ENCODE measurements at regions not wholly inside any gene's neighbourhood (a gene's known extent, or its start where the extent isn't known, plus 50 kb on each side); places are given as distances from the start of the nearest gene placed in this dataset.

DNA sequence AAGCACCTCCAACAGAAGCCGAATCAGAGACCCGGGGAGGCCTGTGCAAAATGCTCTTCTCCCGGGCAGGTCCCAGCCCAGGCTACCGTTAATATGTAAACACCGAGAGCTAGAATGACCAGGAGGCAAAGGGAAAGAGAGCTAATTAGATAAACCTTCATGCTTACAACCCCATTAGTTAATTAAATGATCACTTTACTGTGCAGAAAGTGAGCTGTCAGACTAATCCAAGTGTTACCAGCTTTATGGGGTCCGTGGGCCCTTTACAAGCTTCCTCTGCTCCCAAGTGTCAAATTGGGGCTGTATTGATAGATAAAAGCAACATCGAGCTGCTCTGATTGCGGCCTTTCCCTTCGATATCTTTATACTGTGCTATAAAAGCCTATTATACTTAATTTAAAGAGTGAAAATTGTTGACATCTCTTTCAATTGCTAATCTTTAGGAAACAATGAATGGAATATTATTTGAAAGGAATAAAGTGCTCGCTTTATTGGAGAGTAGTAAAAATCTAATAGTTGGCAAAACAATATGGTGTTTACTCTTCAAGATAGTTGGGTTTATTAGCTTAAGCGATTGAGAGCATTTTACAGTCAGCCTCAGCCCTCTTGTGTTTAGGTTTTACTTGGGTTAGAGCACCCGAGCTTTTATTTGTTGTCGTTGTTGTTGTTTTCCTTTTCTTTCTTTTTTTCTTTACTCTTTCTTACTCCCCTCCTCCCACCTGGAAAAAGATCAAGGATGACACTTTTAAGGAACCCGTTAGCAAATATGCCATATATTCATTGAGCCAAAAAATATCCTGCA lies 189.3 kb upstream of the GPR12 start:
- Histone ChIP-seq H3K27me3 (ENCODE audit: control insufficient read depth, insufficient read depth, low read length) (no peaks in the 10 kb centered on the region), H3K4me3 (ENCODE audit: low read depth, low read length) (no peak overlapping the region), H3K36me3 (ENCODE audit: control insufficient read depth, insufficient read depth, low read length) (no peaks in the 10 kb centered on the region)
- TF ChIP-seq, protein P1, sequence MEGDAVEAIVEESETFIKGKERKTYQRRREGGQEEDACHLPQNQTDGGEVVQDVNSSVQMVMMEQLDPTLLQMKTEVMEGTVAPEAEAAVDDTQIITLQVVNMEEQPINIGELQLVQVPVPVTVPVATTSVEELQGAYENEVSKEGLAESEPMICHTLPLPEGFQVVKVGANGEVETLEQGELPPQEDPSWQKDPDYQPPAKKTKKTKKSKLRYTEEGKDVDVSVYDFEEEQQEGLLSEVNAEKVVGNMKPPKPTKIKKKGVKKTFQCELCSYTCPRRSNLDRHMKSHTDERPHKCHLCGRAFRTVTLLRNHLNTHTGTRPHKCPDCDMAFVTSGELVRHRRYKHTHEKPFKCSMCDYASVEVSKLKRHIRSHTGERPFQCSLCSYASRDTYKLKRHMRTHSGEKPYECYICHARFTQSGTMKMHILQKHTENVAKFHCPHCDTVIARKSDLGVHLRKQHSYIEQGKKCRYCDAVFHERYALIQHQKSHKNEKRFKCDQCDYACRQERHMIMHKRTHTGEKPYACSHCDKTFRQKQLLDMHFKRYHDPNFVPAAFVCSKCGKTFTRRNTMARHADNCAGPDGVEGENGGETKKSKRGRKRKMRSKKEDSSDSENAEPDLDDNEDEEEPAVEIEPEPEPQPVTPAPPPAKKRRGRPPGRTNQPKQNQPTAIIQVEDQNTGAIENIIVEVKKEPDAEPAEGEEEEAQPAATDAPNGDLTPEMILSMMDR (IDR thresholded peaks at IDR 0.05; ENCODE audit: insufficient read depth, low read length, poor library complexity, severe bottlenecking) = no peak
- no peak for DNase-seq (ENCODE audit: low read depth)

DNA sequence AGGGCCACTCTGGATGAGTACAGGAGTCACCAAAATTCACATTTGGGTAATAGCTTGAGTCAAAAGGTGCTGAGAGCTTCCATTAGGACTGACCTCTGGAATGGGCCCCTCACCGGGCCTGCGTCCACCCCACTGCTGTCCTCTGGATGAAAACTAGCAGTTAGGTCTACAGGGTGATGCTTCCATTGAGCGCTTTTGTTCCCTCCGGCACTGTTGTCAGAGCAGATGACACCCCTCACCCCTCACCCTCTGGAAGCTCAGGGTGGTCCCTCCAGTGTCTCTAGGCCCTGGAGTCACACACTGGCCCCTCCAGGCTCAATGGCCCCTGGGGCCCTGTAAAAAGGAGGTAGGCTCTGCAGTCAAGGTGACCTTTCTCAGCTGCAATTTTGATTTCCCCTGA lies 187.8 kb upstream of the GPR12 start:
- Histone ChIP-seq H3K36me3 (ENCODE audit: control insufficient read depth, insufficient read depth, low read length) (no peaks in the 10 kb centered on the region), H3K27me3 (ENCODE audit: control insufficient read depth, insufficient read depth, low read length) (no peaks in the 10 kb centered on the region), H3K4me3 (ENCODE audit: low read depth, low read length) (no peak overlapping the region)
- DNase-seq (ENCODE audit: low read depth) = no peak
- TF ChIP-seq, protein P1 (IDR thresholded peaks at IDR 0.05; ENCODE audit: insufficient read depth, low read length, poor library complexity, severe bottlenecking) = no peak

DNA sequence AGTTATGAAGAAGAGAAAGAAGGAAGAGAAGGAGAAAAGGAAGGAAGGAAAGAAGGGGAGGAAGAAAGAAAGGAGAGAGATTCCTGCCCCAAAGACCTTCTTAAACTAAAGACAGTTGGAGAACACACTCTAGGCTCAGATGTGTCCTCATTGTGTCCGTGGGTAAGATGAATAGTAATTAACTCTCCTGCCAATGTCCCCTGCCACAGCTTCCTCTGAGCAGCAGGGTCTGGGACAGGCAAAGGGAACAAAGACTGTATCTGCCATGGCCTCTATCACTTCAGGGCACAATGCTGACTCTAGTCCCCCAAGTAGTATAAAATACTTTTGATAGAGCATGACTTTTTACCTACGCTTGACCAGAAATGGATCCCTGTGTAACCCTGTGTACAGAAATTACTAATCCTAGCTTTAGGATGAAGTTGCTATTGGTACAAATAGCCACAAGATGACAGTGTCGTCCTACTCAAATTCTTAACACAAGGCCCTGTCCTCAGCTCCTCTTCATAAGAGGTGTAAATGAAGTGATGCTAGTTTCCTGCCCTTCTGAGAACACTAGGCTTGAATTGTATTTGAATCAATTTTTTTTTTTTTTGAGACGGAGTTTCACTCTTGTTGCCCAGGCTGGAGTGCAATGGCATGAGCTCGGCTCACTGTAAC lies 186.2 kb upstream of the GPR12 start:
- H3K36me3 ChIP-seq (ENCODE audit: control insufficient read depth, insufficient read depth, low read length) = no peaks in the 10 kb centered on the region
- no peak overlapping the region for H3K4me3 ChIP-seq (ENCODE audit: low read depth, low read length)
- DNase-seq (ENCODE audit: low read depth) = no peak
- H3K27me3 ChIP-seq (ENCODE audit: control insufficient read depth, insufficient read depth, low read length) = no peaks in the 10 kb centered on the region
- TF ChIP-seq, protein P1 (IDR thresholded peaks at IDR 0.05; ENCODE audit: insufficient read depth, low read length, poor library complexity, severe bottlenecking) = peak; percentile 82

DNA sequence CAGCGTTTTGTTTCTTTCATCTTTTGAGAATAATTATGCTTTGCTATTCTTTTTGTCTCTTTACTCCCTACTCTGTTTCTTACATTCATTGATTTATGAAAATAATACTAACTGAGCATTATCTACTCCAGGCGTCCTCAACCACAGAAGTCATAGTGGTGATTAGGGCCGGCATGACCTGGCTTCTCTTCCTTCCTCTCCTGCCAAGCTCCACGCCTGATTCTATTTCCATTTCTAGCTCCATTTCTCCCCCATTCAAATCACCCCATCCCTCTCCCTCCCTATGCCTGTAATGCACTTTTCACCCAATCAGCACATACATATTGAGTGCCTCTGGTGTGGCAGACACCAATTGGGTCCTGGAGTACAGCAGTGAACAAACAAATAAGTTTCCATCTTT lies 183.2 kb upstream of the GPR12 start:
- H3K4me3 ChIP-seq (ENCODE audit: low read depth, low read length) = no peak overlapping the region
- H3K36me3 ChIP-seq (ENCODE audit: control insufficient read depth, insufficient read depth, low read length) = no peaks in the 10 kb centered on the region
- TF ChIP-seq, protein P1 (IDR thresholded peaks at IDR 0.05; ENCODE audit: insufficient read depth, low read length, poor library complexity, severe bottlenecking) = no peak
- no peak for DNase-seq (ENCODE audit: low read depth)
- no peaks in the 10 kb centered on the region for H3K27me3 ChIP-seq (ENCODE audit: control insufficient read depth, insufficient read depth, low read length)

DNA sequence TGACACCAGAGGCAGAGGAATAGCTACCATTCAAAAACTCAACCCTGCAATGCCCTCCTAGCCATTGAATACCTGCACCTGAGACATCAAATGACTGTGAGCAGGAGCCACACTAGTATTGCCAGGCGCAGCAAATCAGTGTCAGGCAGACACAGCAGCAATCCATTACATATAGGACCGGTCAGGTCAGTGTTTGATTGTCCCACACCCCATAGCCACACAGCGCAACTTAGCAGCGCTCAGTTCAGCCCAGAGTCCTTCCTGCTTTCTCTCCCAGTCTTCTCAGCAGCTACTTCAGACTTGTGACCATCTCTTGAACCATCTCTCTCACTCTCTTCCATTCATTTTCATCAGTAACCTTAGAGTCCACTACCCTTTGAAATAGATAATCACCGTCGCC lies 181.6 kb upstream of the GPR12 start:
- Histone ChIP-seq H3K27me3 (ENCODE audit: control insufficient read depth, insufficient read depth, low read length) (no peaks in the 10 kb centered on the region), H3K36me3 (ENCODE audit: control insufficient read depth, insufficient read depth, low read length) (no peaks in the 10 kb centered on the region), H3K4me3 (ENCODE audit: low read depth, low read length) (no peak overlapping the region)
- DNase-seq (ENCODE audit: low read depth) = no peak
- TF ChIP-seq, protein P1 (IDR thresholded peaks at IDR 0.05; ENCODE audit: insufficient read depth, low read length, poor library complexity, severe bottlenecking) = no peak
